AG09319 (cell line): ENCODE measurements at regions not wholly inside any gene's neighbourhood (a gene's known extent, or its start where the extent isn't known, plus 50 kb on each side); places are given as distances from the start of the nearest gene placed in this dataset.

ENCODE experiments used
- DNase-seq: peaks from one replicate; pipeline ENCODE4 v3.0.0-alpha.2; 2010; ENCODE audit warnings: low read depth; ENCODE audit errors: extremely low read depth
- CTCF ChIP-seq: IDR thresholded peaks from 2 replicates; pipeline ENCODE4 v1.5.1; 2011; ENCODE audit warnings: low read depth, mild to moderate bottlenecking, inconsistent platforms, low read length, moderate library complexity

GRCh38 chr18:61248589-61248988 lies 84.6 kb upstream of the CDH20 start:
- no peak for TF ChIP-seq CTCF
- no peak for DNase-seq

- no peak for DNase-seq
- TF ChIP-seq CTCF = no peak
Measured at GRCh38 chr18:61256291-61256690, 76.9 kb upstream of the CDH20 start.

DNA sequence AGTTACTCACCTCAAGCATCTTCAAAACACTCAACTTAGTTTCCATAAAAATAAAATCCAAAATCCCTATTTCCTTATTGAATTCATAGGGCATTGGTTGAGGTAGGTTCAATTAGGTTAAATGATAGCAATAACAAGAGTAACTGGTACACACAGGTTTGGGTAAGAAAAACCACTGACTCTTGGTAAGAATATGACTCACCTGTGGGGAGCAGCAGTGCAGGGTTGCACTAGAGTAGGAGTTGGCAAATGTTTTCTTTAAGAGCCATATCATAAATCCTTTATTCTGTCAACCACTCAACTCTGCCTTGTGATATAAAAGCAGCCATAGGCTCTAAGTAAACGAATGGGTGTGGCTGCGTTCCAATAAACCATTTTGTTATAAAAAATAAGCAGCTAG lies 71.4 kb upstream of the CDH20 start:
- TF ChIP-seq CTCF = no peak
- DNase-seq = no peak

DNA sequence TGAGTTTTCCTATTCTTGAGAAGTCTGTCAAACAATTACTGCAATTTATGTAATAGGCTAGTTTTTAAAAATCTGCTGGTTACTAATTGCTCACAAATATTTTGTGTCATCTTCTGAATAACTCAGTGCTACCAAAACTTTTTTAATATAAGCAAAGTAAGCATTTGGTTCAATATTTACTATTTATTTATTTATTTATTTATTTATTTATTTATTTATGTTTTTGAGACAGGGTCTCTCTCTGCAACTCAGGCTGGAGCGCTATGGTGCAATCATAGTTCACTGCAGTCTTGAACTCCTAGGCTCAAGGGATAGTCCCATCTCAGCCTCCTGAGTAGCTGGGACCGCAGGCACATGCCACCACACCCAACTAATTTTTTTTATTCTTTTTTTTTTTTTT lies 60.4 kb upstream of the CDH20 start:
- TF ChIP-seq CTCF = no peak
- DNase-seq = no peak

DNA sequence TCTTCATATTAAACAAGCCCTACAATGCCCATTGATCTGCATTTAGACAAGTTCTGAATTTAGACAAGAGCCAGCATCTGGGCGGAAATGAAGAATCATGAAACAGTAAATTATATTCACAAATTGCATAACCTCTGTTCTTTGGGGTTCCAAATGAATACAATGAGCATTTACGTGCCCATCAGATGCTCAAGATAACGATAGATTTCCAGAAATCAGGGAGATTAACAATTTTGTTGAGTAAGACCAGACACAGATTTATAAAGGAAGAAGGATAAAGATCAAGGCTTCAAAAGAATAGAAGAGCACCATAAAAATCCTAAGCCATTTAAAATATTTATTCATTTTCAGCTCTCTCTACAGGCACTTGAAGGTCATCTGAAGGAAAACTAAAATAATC lies 59.7 kb upstream of the CDH20 start:
- no peak for TF ChIP-seq CTCF
- no peak for DNase-seq

- TF ChIP-seq CTCF = no peak
- DNase-seq = no peak
Measured at GRCh38 chr18:61274416-61274960, 58.7 kb upstream of the CDH20 start.

DNA sequence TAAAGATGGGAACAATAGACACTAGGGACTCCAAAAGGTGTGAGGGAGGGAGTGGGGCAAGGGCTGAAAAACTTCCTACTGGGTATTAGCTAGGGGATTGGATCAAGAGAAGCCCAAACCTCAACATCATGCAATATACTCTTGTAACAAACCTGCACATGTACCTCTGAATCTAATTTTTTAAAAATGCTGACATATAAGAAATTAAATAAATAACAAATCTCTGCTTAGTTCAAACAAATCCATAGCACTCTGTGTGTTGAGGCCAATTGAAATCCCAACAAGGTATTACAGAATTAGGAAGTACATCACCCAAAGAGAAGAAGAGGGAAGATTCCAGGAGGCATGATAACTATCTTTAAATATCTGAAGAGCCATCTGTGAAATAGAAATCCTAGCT lies 55.4 kb upstream of the CDH20 start:
- no peak for DNase-seq
- no peak for TF ChIP-seq CTCF
